ENCODE measurements at regions not wholly inside any gene's neighbourhood (a gene's known extent, or its start where the extent isn't known, plus 50 kb on each side); places are given as distances from the start of the nearest gene placed in this dataset.

- no peaks in the 10 kb centered on the region for H3K9me3 ChIP-seq
Measured at GRCh38 chr14:54306806-54307205, 90.0 kb upstream of the CDKN3 start.

GRCh38 chr14:54309615-54310014 lies 87.2 kb upstream of the CDKN3 start:
- no peak for DNase-seq (ENCODE audit: low spot score in 2 of 2)
- Histone ChIP-seq H3K4me1 (no peaks in the 10 kb centered on the region), H3K9me3 (no peaks in the 10 kb centered on the region), H3K36me3 (no peaks in the 10 kb centered on the region), H3K27me3 (no peaks in the 10 kb centered on the region), H3K4me3 (no peak overlapping the region), H3K27ac (no peak overlapping the region)
- TF ChIP-seq POLR2A (IDR thresholded peaks at IDR 0.05) (no peak), POLR2AphosphoS5 (IDR thresholded peaks at IDR 0.05) (no peak), CTCF (IDR thresholded peaks at IDR 0.05) (no peak)
- intact Hi-C loops (cut with DNase I; ENCODE audit: low total_unique reads), result no loop called here

More at GRCh38 chr14:54306806-54307205, 90.0 kb upstream of the CDKN3 start:
- Histone ChIP-seq H3K36me3 (no peaks in the 10 kb centered on the region), H3K4me3 (no peak overlapping the region), H3K4me1 (no peaks in the 10 kb centered on the region), H3K27me3 (no peaks in the 10 kb centered on the region), H3K27ac (no peak overlapping the region)
- TF ChIP-seq CTCF (IDR thresholded peaks at IDR 0.05), result no peak
- TF ChIP-seq POLR2A (IDR thresholded peaks at IDR 0.05), result no peak
- TF ChIP-seq POLR2AphosphoS5 (IDR thresholded peaks at IDR 0.05), result no peak
- intact Hi-C loops (cut with DNase I; ENCODE audit: low total_unique reads), result no loop called here
- DNase-seq (ENCODE audit: low spot score in 2 of 2), result no peak

- Histone ChIP-seq H3K9me3 (no peaks in the 10 kb centered on the region), H3K27me3 (no peaks in the 10 kb centered on the region), H3K4me1 (no peaks in the 10 kb centered on the region), H3K27ac (no peak overlapping the region), H3K36me3 (no peaks in the 10 kb centered on the region), H3K4me3 (no peak overlapping the region)
- no peak for DNase-seq (ENCODE audit: low spot score in 2 of 2)
- TF ChIP-seq CTCF (IDR thresholded peaks at IDR 0.05), result no peak
- TF ChIP-seq POLR2A (IDR thresholded peaks at IDR 0.05), result no peak
- no peak for TF ChIP-seq POLR2AphosphoS5 (IDR thresholded peaks at IDR 0.05)
- intact Hi-C loops (cut with DNase I; ENCODE audit: low total_unique reads), result no loop called here
Measured at GRCh38 chr14:54310151-54310850, 86.5 kb upstream of the CDKN3 start.

- H3K4me3 ChIP-seq, result no peak overlapping the region
- intact Hi-C loops (cut with DNase I; ENCODE audit: low total_unique reads), result no loop called here
- no peaks in the 10 kb centered on the region for H3K36me3 ChIP-seq
- no peak overlapping the region for H3K27ac ChIP-seq
- TF ChIP-seq POLR2AphosphoS5 (IDR thresholded peaks at IDR 0.05) (no peak), CTCF (IDR thresholded peaks at IDR 0.05) (no peak), POLR2A (IDR thresholded peaks at IDR 0.05) (no peak)
- no peak for DNase-seq (ENCODE audit: low spot score in 2 of 2)
- no peaks in the 10 kb centered on the region for H3K4me1 ChIP-seq
- H3K9me3 ChIP-seq, result no peaks in the 10 kb centered on the region
- H3K27me3 ChIP-seq, result no peaks in the 10 kb centered on the region
Measured at GRCh38 chr14:54310851-54311228, 86.0 kb upstream of the CDKN3 start.

- H3K4me1 ChIP-seq, result no peaks in the 10 kb centered on the region
- TF ChIP-seq POLR2AphosphoS5 (IDR thresholded peaks at IDR 0.05) (no peak), POLR2A (IDR thresholded peaks at IDR 0.05) (no peak), CTCF (IDR thresholded peaks at IDR 0.05) (no peak)
- no peaks in the 10 kb centered on the region for H3K36me3 ChIP-seq
- H3K9me3 ChIP-seq, result no peaks in the 10 kb centered on the region
- intact Hi-C loops (cut with DNase I; ENCODE audit: low total_unique reads), result no loop called here
- peak overlapping the region; percentile 68 to 69 for H3K27ac ChIP-seq
- DNase-seq (ENCODE audit: low spot score in 2 of 2), result peak; percentile 62 to 90
- no peak overlapping the region for H3K4me3 ChIP-seq
- no peaks in the 10 kb centered on the region for H3K27me3 ChIP-seq
Measured at GRCh38 chr14:54312166-54312801, 84.5 kb upstream of the CDKN3 start.
